Gastrocnemius medialis (tissue), 4 donors: ENCODE measurements at regions not wholly inside any gene's neighbourhood (a gene's known extent, or its start where the extent isn't known, plus 50 kb on each side); places are given as distances from the start of the nearest gene placed in this dataset.

Source experiments
- ATAC-seq, 2 donors: fragments of 150-250 bp; one replicate each; pipeline ENCODE4 v1.9.1; 2016
- DNase-seq, 2 donors: peaks; one replicate each; pipeline ENCODE4 v3.0.0-alpha.2; 2019
- H3K27ac ChIP-seq, 4 donors: fragments of 200-600 bp; sonication (generic); 1 replicate in 1 of 4; 2 replicates in 3 of 4; pipeline ENCODE4 v1.5.1; 2016 to 2018; ENCODE audit warnings: mild to moderate bottlenecking in 2 of 4, moderate library complexity in 1 of 4
- H3K27me3 ChIP-seq, 3 donors: fragments of 200-600 bp; sonication (generic) in 2 of 3; 1 replicate in 1 of 3; 2 replicates in 2 of 3; pipeline versions ENCODE4 v1.5.1 to v1.6.0; 2016 to 2019; ENCODE audit warnings: mild to moderate bottlenecking in 1 of 3, moderate library complexity in 1 of 3
- H3K36me3 ChIP-seq, 2 donors: fragments of 200-600 bp; sonication (generic) in 1 of 2; one replicate each; pipeline ENCODE4 v1.5.1; 2017 to 2018
- H3K4me1 ChIP-seq, 2 donors: fragments of 200-600 bp; sonication (generic) in 1 of 2; one replicate each; pipeline ENCODE4 v1.5.1; 2016 to 2017; ENCODE audit warnings: mild to moderate bottlenecking in 2 of 2
- H3K4me3 ChIP-seq, 4 donors: fragments of 200-600 bp; sonication (generic) in 3 of 4; 1 replicate in 1 of 4; 2 replicates in 3 of 4; pipeline ENCODE4 v1.5.1; 2016 to 2019; ENCODE audit warnings: mild to moderate bottlenecking in 2 of 4
- H3K9me3 ChIP-seq, 3 donors: fragments of 200-600 bp; sonication (generic) in 2 of 3; 1 replicate in 1 of 3; 2 replicates in 2 of 3; pipeline ENCODE4 v1.5.1; 2016 to 2019
- CTCF ChIP-seq, 5 experiments: fragments of 450-650 bp in 3 of 5; fragments of 200-600 bp in 2 of 5; sonication (generic) in 2 of 5; IDR thresholded peaks in 4 of 5; conservative IDR thresholded peaks in 1 of 5; 1 replicate in 4 of 5; 2 replicates in 1 of 5; pipeline ENCODE4 v1.5.1; 2016 to 2019; ENCODE audit warnings: antibody characterized with exemption in 5 of 5, mild to moderate bottlenecking in 3 of 5, moderate library complexity in 3 of 5
- POLR2A ChIP-seq, 2 donors: fragments of 450-650 bp; IDR thresholded peaks; one replicate each; pipeline ENCODE4 v1.6.1; 2017; ENCODE audit warnings: antibody characterized with exemption in 2 of 2, mild to moderate bottlenecking in 2 of 2, moderate library complexity in 2 of 2
- in situ Hi-C, 4 donors: fragments of 200-750 bp; cut with MboI; loops; one replicate each; pipeline versions ENCODE4 v1.15.0 to v1.8.0; 2017; ENCODE audit warnings: low sequenced_read_pairs in 4 of 4
- intact Hi-C: fragments of 100-400 bp; cut with DNase I; formaldehyde crosslinking; loops from one replicate; pipeline ENCODE4 v1.15.1; 2023; ENCODE audit warnings: low total_unique reads

DNA sequence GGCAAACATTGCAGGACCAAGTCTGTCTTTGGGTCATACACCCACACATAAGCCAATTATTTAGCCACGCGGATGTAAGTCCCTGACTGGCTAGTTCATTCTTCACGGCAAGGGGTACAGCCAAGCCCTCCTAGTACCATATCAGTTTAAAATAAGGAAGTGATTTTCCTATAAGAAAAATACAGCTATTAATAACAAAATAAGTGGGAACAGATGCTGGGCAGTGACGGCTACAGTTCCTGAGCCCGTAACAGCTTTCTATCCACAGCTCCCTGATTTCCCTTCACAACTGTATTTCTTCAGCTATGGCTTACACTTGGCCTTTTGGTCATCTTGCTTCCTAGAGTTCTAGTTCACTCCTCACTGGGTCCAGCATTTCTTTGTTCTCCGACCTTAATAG is 542.4 kb upstream of the C16orf82 start:
- no peaks in the 10 kb centered on the region for H3K4me1 ChIP-seq
- no peaks in the 10 kb centered on the region for H3K9me3 ChIP-seq
- DNase-seq: no peak
- H3K36me3 ChIP-seq: no peaks in the 10 kb centered on the region
- H3K27me3 ChIP-seq: no peaks in the 10 kb centered on the region
- ATAC-seq: no peak
- intact Hi-C loops: no loop called here
- TF ChIP-seq POLR2A (IDR thresholded peaks at IDR 0.05): no peak
- no peak for TF ChIP-seq CTCF (IDR thresholded peaks at IDR 0.05 in 4 of 5, conservative IDR thresholded peaks at IDR 0.05 in 1 of 5)
- in situ Hi-C loops: no loop called here
- H3K4me3 ChIP-seq: no peak overlapping the region
- H3K27ac ChIP-seq: no peak overlapping the region

GRCh38 chr16:26524846-26525245 is 541.9 kb upstream of the C16orf82 start:
- TF ChIP-seq POLR2A (IDR thresholded peaks at IDR 0.05): no peak
- no peak for TF ChIP-seq CTCF (IDR thresholded peaks at IDR 0.05 in 4 of 5, conservative IDR thresholded peaks at IDR 0.05 in 1 of 5)
- ATAC-seq (no peak), DNase-seq (no peak)
- Histone ChIP-seq H3K9me3 (no peaks in the 10 kb centered on the region), H3K27ac (no peak overlapping the region), H3K27me3 (no peaks in the 10 kb centered on the region), H3K36me3 (no peaks in the 10 kb centered on the region), H3K4me3 (no peak overlapping the region), H3K4me1 (no peaks in the 10 kb centered on the region)
- in situ Hi-C loops (no loop called here), intact Hi-C loops (no loop called here)

- H3K36me3 ChIP-seq: no peaks in the 10 kb centered on the region
- no peaks in the 10 kb centered on the region for H3K27me3 ChIP-seq
- H3K27ac ChIP-seq: no peak overlapping the region
- no peaks in the 10 kb centered on the region for H3K4me1 ChIP-seq
- ATAC-seq (no peak), DNase-seq (no peak)
- intact Hi-C loops: no loop called here
- no peak for TF ChIP-seq POLR2A (IDR thresholded peaks at IDR 0.05)
- TF ChIP-seq CTCF (IDR thresholded peaks at IDR 0.05 in 4 of 5, conservative IDR thresholded peaks at IDR 0.05 in 1 of 5): no peak
- in situ Hi-C loops: no loop called here
- H3K4me3 ChIP-seq: no peak overlapping the region
- H3K9me3 ChIP-seq: no peaks in the 10 kb centered on the region
These were observed 540.9 kb upstream of the C16orf82 start for GRCh38 chr16:26525856-26526255.

DNA sequence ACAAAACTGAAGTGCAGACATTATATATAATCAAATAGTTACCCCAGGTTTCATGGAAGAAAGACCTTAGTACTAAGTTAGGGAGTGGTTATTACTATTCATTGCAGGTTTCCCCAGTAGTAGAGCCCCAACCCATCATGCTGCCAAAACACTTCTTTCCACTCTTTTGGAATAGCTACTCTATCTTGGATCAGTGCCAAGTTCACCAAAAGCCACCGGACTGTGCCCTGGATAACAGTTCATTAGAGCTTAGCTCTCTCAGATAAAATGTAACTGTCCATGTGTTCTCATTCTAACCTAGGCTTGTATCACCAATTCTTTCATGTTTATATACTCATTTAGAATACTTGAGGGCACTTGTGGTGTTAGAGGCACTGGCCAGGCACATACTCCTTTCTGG is 540.1 kb upstream of the C16orf82 start:
- Histone ChIP-seq H3K36me3 (no peaks in the 10 kb centered on the region), H3K4me3 (no peak overlapping the region), H3K27ac (no peak overlapping the region), H3K4me1 (no peaks in the 10 kb centered on the region), H3K27me3 (no peaks in the 10 kb centered on the region), H3K9me3 (no peaks in the 10 kb centered on the region)
- TF ChIP-seq CTCF (IDR thresholded peaks at IDR 0.05 in 4 of 5, conservative IDR thresholded peaks at IDR 0.05 in 1 of 5): no peak
- in situ Hi-C loops (no loop called here), intact Hi-C loops (no loop called here)
- no peak for ATAC-seq
- DNase-seq: no peak

GRCh38 chr16:26530584-26531289 is 536.0 kb upstream of the C16orf82 start:
- intact Hi-C loops: no loop called here

More at GRCh38 chr16:26530584-26531289, 536.0 kb upstream of the C16orf82 start:
- Histone ChIP-seq H3K4me1 (no peaks in the 10 kb centered on the region), H3K27ac (no peak overlapping the region), H3K9me3 (no peaks in the 10 kb centered on the region), H3K4me3 (no peak overlapping the region), H3K36me3 (no peaks in the 10 kb centered on the region), H3K27me3 (no peaks in the 10 kb centered on the region)
- in situ Hi-C loops: no loop called here
- no peak for ATAC-seq
- TF ChIP-seq POLR2A (IDR thresholded peaks at IDR 0.05) (no peak), CTCF (IDR thresholded peaks at IDR 0.05 in 4 of 5, conservative IDR thresholded peaks at IDR 0.05 in 1 of 5) (no peak)
- DNase-seq: no peak
